Small intestine (tissue), 7 donors: ENCODE measurements at regions not wholly inside any gene's neighbourhood (a gene's known extent, or its start where the extent isn't known, plus 50 kb on each side); places are given as distances from the start of the nearest gene placed in this dataset.
"Not testable (repeated sequence)": the region's sequence is repeated elsewhere in the genome, so short reads cannot be mapped to it uniquely, and the experiment has no call there.

Source experiments
- DNase-seq, 2 donors: peaks; one replicate each; pipeline versions ENCODE4 v3.0.0 to v3.0.0-alpha.2; 2013
- FAIRE-seq: peaks from 2 replicates; lab custom pipeline; 2012; peaks lifted over from hg19 to GRCh38; lab: Jason Lieb, UNC
- H3K27ac ChIP-seq, 3 donors: one replicate each; pipeline ENCODE4 v1.5.1; 2013; ENCODE audit warnings: low read length in 2 of 3, mild to moderate bottlenecking in 2 of 3, control low read depth in 1 of 3, inconsistent platforms in 1 of 3, low read depth in 1 of 3, moderate library complexity in 1 of 3
- H3K27me3 ChIP-seq, 3 donors: one replicate each; pipeline ENCODE4 v1.6.1; 2013; ENCODE audit warnings: low read length in 3 of 3, inconsistent platforms in 1 of 3; ENCODE audit not compliant: control insufficient read depth in 3 of 3, insufficient read depth in 3 of 3
- H3K36me3 ChIP-seq, 3 donors: one replicate each; pipeline ENCODE4 v1.6.1; 2013; ENCODE audit warnings: low read length in 3 of 3, inconsistent platforms in 1 of 3, low read depth in 1 of 3, mild to moderate bottlenecking in 1 of 3, moderate library complexity in 1 of 3; ENCODE audit not compliant: control insufficient read depth in 3 of 3, insufficient read depth in 2 of 3
- H3K4me1 ChIP-seq, 3 donors: one replicate each; pipeline ENCODE4 v1.6.1; 2013; ENCODE audit warnings: low read length in 2 of 3, inconsistent platforms in 1 of 3, low read depth in 1 of 3, mild to moderate bottlenecking in 1 of 3, moderate library complexity in 1 of 3; ENCODE audit not compliant: control insufficient read depth in 3 of 3, insufficient read depth in 2 of 3
- H3K4me3 ChIP-seq, 3 donors: one replicate each; pipeline ENCODE4 v1.5.1; 2013; ENCODE audit warnings: low read length in 3 of 3, control low read depth in 1 of 3, inconsistent platforms in 1 of 3, low read depth in 1 of 3, mild to moderate bottlenecking in 1 of 3, moderate library complexity in 1 of 3
- H3K9me3 ChIP-seq, 2 donors: one replicate each; pipeline ENCODE4 v1.6.1; 2013; ENCODE audit warnings: low read depth in 1 of 2, low read length in 1 of 2; ENCODE audit not compliant: control insufficient read depth in 2 of 2, insufficient read depth in 1 of 2
- WGBS, 3 donors: extraction: QIAGEN DNeasy Blood & Tissue Kit; methylation state at CpG; one replicate each; pipeline ENCODE4 v1.1.7; 2013; 5-methylcytosine and 5-hydroxymethylcytosine counted together
- donor health status: healthy with polysubstance abuse.
- donor health status: control.
- donor health status: control.
- donor health status: Bipolar disorder and iron deficiency.
- donor health status: healthy.

GRCh38 chr3:158026236-158026635 is 80.0 kb downstream of the SHOX2 start:
- no peaks in the 10 kb centered on the region for H3K27me3 ChIP-seq
- FAIRE-seq = no peak
- no peak overlapping the region for H3K4me3 ChIP-seq
- no peaks in the 10 kb centered on the region for H3K36me3 ChIP-seq
- no peak overlapping the region for H3K27ac ChIP-seq
- no peaks in the 10 kb centered on the region for H3K9me3 ChIP-seq
- DNase-seq = no peak
- no peaks in the 10 kb centered on the region for H3K4me1 ChIP-seq

GRCh38 chr3:158019897-158020296 is 86.3 kb downstream of the SHOX2 start:
- 80 to 90% methylated on average over 6 to 12 of the region's 18 CpGs; no CpG with 5 or more reads in 1 of the 3 donors for WGBS, 3 donors
- H3K4me3 ChIP-seq, H3K4me1 ChIP-seq, H3K36me3 ChIP-seq, FAIRE-seq, DNase-seq, H3K27ac ChIP-seq, H3K27me3 ChIP-seq: not testable (repeated sequence)
- peaks cover 0 to 11% of the 10 kb centered on the region in 2 donors for H3K9me3 ChIP-seq

GRCh38 chr3:158018462-158018861 is 87.8 kb downstream of the SHOX2 start:
- Histone ChIP-seq H3K4me1 (no peaks in the 10 kb centered on the region), H3K27me3 (no peaks in the 10 kb centered on the region), H3K36me3 (no peaks in the 10 kb centered on the region), H3K27ac (no peak overlapping the region), H3K4me3 (no peak overlapping the region), H3K9me3 (peaks cover 0 to 11% of the 10 kb centered on the region in 2 donors)
- FAIRE-seq = no peak
- no peak for DNase-seq
- 56 to 72% (median 58%) methylated on average over 1 of the region's 1 CpG for WGBS, 3 donors

GRCh38 chr3:158012901-158013300 is 93.3 kb downstream of the SHOX2 start:
- Histone ChIP-seq H3K27me3 (no peaks in the 10 kb centered on the region), H3K4me3 (no peak overlapping the region), H3K36me3 (no peaks in the 10 kb centered on the region), H3K4me1 (no peaks in the 10 kb centered on the region), H3K9me3 (peaks cover 0 to 10% of the 10 kb centered on the region in 2 donors), H3K27ac (no peak overlapping the region)
- no peak for FAIRE-seq
- DNase-seq = no peak

- DNase-seq = no peak
- Histone ChIP-seq H3K27me3 (no peaks in the 10 kb centered on the region), H3K27ac (no peak overlapping the region), H3K36me3 (no peaks in the 10 kb centered on the region), H3K4me1 (no peaks in the 10 kb centered on the region), H3K9me3 (peaks cover 0 to 10% of the 10 kb centered on the region in 2 donors), H3K4me3 (no peak overlapping the region)
- no peak for FAIRE-seq
- WGBS, 3 donors = 65 to 68% (median 66%) methylated on average over 10 of the region's 10 CpGs
These were observed 100.7 kb downstream of the SHOX2 start for GRCh38 chr3:158005391-158006100.

- WGBS, 3 donors = 67 to 71% (median 68%) methylated on average over 5 of the region's 5 CpGs
- Histone ChIP-seq H3K36me3 (no peaks in the 10 kb centered on the region), H3K9me3 (peaks cover 0 to 4% of the 10 kb centered on the region in 2 donors), H3K4me1 (no peaks in the 10 kb centered on the region), H3K4me3 (no peak overlapping the region), H3K27ac (no peak overlapping the region), H3K27me3 (no peaks in the 10 kb centered on the region)
- DNase-seq (no peak), FAIRE-seq (no peak)
These were observed 107.0 kb downstream of the SHOX2 start for GRCh38 chr3:157999246-157999645.

GRCh38 chr3:157982359-157982758 is 123.9 kb downstream of the SHOX2 start:
- 59 to 67% (median 63%) methylated on average over 1 of the region's 1 CpG for WGBS, 3 donors
- DNase-seq (no peak), FAIRE-seq (no peak)
- peaks cover 0 to 3% (median 0%) of the 10 kb centered on the region in 3 donors for H3K27me3 ChIP-seq
- H3K36me3 ChIP-seq = no peaks in the 10 kb centered on the region
- H3K27ac ChIP-seq = no peak overlapping the region
- no peaks in the 10 kb centered on the region for H3K4me1 ChIP-seq
- H3K9me3 ChIP-seq = no peaks in the 10 kb centered on the region
- H3K4me3 ChIP-seq = no peak overlapping the region

GRCh38 chr3:157981819-157982218 is 124.4 kb downstream of the SHOX2 start:
- 21 to 41% (median 26%) methylated on average over 3 of the region's 3 CpGs for WGBS, 3 donors
- FAIRE-seq = no peak
- H3K9me3 ChIP-seq = no peaks in the 10 kb centered on the region

GRCh38 chr3:157979022-157979421 is 127.2 kb downstream of the SHOX2 start:
- no peaks in the 10 kb centered on the region for H3K36me3 ChIP-seq
- 91 to 100% (median 94%) methylated on average over 1 of the region's 1 CpG for WGBS, 3 donors

More at GRCh38 chr3:157981819-157982218, 124.4 kb downstream of the SHOX2 start:
- no peak for DNase-seq
- H3K4me1 ChIP-seq = no peaks in the 10 kb centered on the region
- peaks cover 0 to 3% (median 0%) of the 10 kb centered on the region in 3 donors for H3K27me3 ChIP-seq
- H3K36me3 ChIP-seq = no peaks in the 10 kb centered on the region
- no peak overlapping the region for H3K27ac ChIP-seq
- no peak overlapping the region for H3K4me3 ChIP-seq

More at GRCh38 chr3:157979022-157979421, 127.2 kb downstream of the SHOX2 start:
- DNase-seq = no peak
- no peaks in the 10 kb centered on the region for H3K4me1 ChIP-seq
- no peak overlapping the region for H3K27ac ChIP-seq
- H3K27me3 ChIP-seq = peaks cover 0 to 3% (median 0%) of the 10 kb centered on the region in 3 donors
- FAIRE-seq = no peak
- no peak overlapping the region for H3K4me3 ChIP-seq
- no peaks in the 10 kb centered on the region for H3K9me3 ChIP-seq
